HS-5 (cell line): ENCODE measurements at regions not wholly inside any gene's neighbourhood (a gene's known extent, or its start where the extent isn't known, plus 50 kb on each side); places are given as distances from the start of the nearest gene placed in this dataset.

Experiments used
- DNase-seq: peaks from one replicate; pipeline ENCODE4 v3.0.0-alpha.2; 2012; ENCODE audit warnings: low read depth

- DNase-seq: no peak
Observed at GRCh38 chr12:105846331-105846730, 292.4 kb downstream of the NUAK1 start.

GRCh38 chr12:105847068-105847467, 291.7 kb downstream of the NUAK1 start:
- no peak for DNase-seq

GRCh38 chr12:105848286-105848685, 290.5 kb downstream of the NUAK1 start:
- DNase-seq: no peak

- no peak for DNase-seq
Observed at GRCh38 chr12:105850103-105850968, 288.4 kb downstream of the NUAK1 start.

- DNase-seq: no peak
Observed at GRCh38 chr12:105852496-105852895, 286.3 kb downstream of the NUAK1 start.

- DNase-seq: no peak
Observed at GRCh38 chr12:105852951-105853350, 285.8 kb downstream of the NUAK1 start.

GRCh38 chr12:105854071-105854470, 284.7 kb downstream of the NUAK1 start:
- DNase-seq: no peak

- DNase-seq: no peak
Observed at GRCh38 chr12:105855361-105856047, 283.2 kb downstream of the NUAK1 start.

GRCh38 chr12:105856048-105856405, 282.7 kb downstream of the NUAK1 start:
- DNase-seq: no peak

- DNase-seq: no peak
Observed at GRCh38 chr12:105858981-105859710, 279.6 kb downstream of the NUAK1 start.

GRCh38 chr12:105860561-105861207, 278.1 kb downstream of the NUAK1 start:
- DNase-seq: no peak

GRCh38 chr12:105861227-105861626, 277.5 kb downstream of the NUAK1 start:
- DNase-seq: no peak

- no peak for DNase-seq
Observed at GRCh38 chr12:105862163-105862821, 276.5 kb downstream of the NUAK1 start.

GRCh38 chr12:105864316-105864715, 274.4 kb downstream of the NUAK1 start:
- DNase-seq: no peak

- DNase-seq: no peak
Observed at GRCh38 chr12:105864901-105865300, 273.9 kb downstream of the NUAK1 start.

GRCh38 chr12:105865886-105866285, 272.9 kb downstream of the NUAK1 start:
- no peak for DNase-seq

- DNase-seq: no peak
Observed at GRCh38 chr12:105874121-105874520, 264.6 kb downstream of the NUAK1 start.

GRCh38 chr12:105876396-105876927, 262.3 kb downstream of the NUAK1 start:
- DNase-seq: no peak

GRCh38 chr12:105878964-105879363, 259.8 kb downstream of the NUAK1 start:
- no peak for DNase-seq

GRCh38 chr12:105880824-105881388, 257.8 kb downstream of the NUAK1 start:
- DNase-seq: no peak

- DNase-seq: no peak
Observed at GRCh38 chr12:105882404-105882803, 256.4 kb downstream of the NUAK1 start.
